AML-193 (cell line): ENCODE measurements at regions not wholly inside any gene's neighbourhood (a gene's known extent, or its start where the extent isn't known, plus 50 kb on each side); places are given as distances from the start of the nearest gene placed in this dataset.
"Not testable (repeated sequence)": the region's sequence is repeated elsewhere in the genome, so short reads cannot be mapped to it uniquely, and the experiment has no call there.

Experiments used
- DNase-seq, 2 experiments: peaks; one replicate each; lab custom pipeline; 2025; lab: John Stamatoyannopoulos, UW

GRCh38 chr5:52605317-52606313 lies 182.1 kb upstream of the ITGA1 start:
- DNase-seq, result no peak

- no peak for DNase-seq
Observed at GRCh38 chr5:52607227-52607824, 180.4 kb upstream of the ITGA1 start.

GRCh38 chr5:52620315-52620714 lies 167.4 kb upstream of the ITGA1 start:
- DNase-seq, result no peak

- DNase-seq, result no peak
Observed at GRCh38 chr5:52623291-52623690, 164.4 kb upstream of the ITGA1 start.

GRCh38 chr5:52624291-52624690 lies 163.4 kb upstream of the ITGA1 start:
- no peak for DNase-seq

- no peak for DNase-seq
Observed at GRCh38 chr5:52626312-52626711, 161.4 kb upstream of the ITGA1 start.

GRCh38 chr5:52627740-52628139 lies 160.0 kb upstream of the ITGA1 start:
- DNase-seq, result no peak

- no peak for DNase-seq
Observed at GRCh38 chr5:52632281-52632680, 155.4 kb upstream of the ITGA1 start.

- not testable (repeated sequence) for DNase-seq
Observed at GRCh38 chr5:52634171-52634570, 153.5 kb upstream of the ITGA1 start.

GRCh38 chr5:52638732-52639131 lies 149.0 kb upstream of the ITGA1 start:
- no peak for DNase-seq

GRCh38 chr5:52648726-52649125 lies 139.0 kb upstream of the ITGA1 start:
- DNase-seq, result no peak

GRCh38 chr5:52655163-52655562 lies 132.6 kb upstream of the ITGA1 start:
- DNase-seq, result no peak

- no peak for DNase-seq
Observed at GRCh38 chr5:52656569-52657246, 131.0 kb upstream of the ITGA1 start.

- peak; percentile 48 to 55 for DNase-seq
Observed at GRCh38 chr5:52657247-52657645, 130.5 kb upstream of the ITGA1 start.

- no peak for DNase-seq
Observed at GRCh38 chr5:52658246-52658645, 129.5 kb upstream of the ITGA1 start.

- no peak for DNase-seq
Observed at GRCh38 chr5:52660621-52661020, 127.1 kb upstream of the ITGA1 start.

GRCh38 chr5:52661903-52662595 lies 125.7 kb upstream of the ITGA1 start:
- DNase-seq, result no peak

GRCh38 chr5:52665559-52665958 lies 122.2 kb upstream of the ITGA1 start:
- DNase-seq, result no peak

GRCh38 chr5:52668139-52668538 lies 119.6 kb upstream of the ITGA1 start:
- DNase-seq, result no peak

- DNase-seq, result no peak
Observed at GRCh38 chr5:52668544-52669185, 119.1 kb upstream of the ITGA1 start.

- DNase-seq, result no peak
Observed at GRCh38 chr5:52672459-52672858, 115.3 kb upstream of the ITGA1 start.

- DNase-seq, result no peak
Observed at GRCh38 chr5:52673495-52673894, 114.2 kb upstream of the ITGA1 start.
